Esophagus squamous epithelium (tissue), 5 donors: ENCODE measurements at regions not wholly inside any gene's neighbourhood (a gene's known extent, or its start where the extent isn't known, plus 50 kb on each side); places are given as distances from the start of the nearest gene placed in this dataset.

Source experiments
- DNase-seq: peaks from one replicate; lab custom pipeline; 2025; lab: John Stamatoyannopoulos, UW
- H3K27ac ChIP-seq, 4 donors: fragments of 200-600 bp; sonication (generic); one replicate each; pipeline ENCODE4 v1.5.1; 2016 to 2019; ENCODE audit warnings: mild to moderate bottlenecking in 1 of 4
- H3K27me3 ChIP-seq, 4 donors: fragments of 200-600 bp; sonication (generic); 1 replicate in 3 of 4; 2 replicates in 1 of 4; pipeline versions ENCODE4 v1.5.1 to v1.6.0; 2017 to 2021; ENCODE audit warnings: antibody characterized with exemption in 1 of 4
- H3K36me3 ChIP-seq, 3 donors: fragments of 200-600 bp; sonication (generic); one replicate each; pipeline ENCODE4 v1.5.1; 2016 to 2019
- H3K4me1 ChIP-seq, 3 donors: fragments of 200-600 bp; sonication (generic); one replicate each; pipeline ENCODE4 v1.5.1; 2017 to 2019
- H3K4me3 ChIP-seq, 4 donors: fragments of 200-600 bp; sonication (generic); 1 replicate in 3 of 4; 2 replicates in 1 of 4; pipeline ENCODE4 v1.5.1; 2016 to 2019; ENCODE audit warnings: mild to moderate bottlenecking in 2 of 4, moderate library complexity in 1 of 4
- H3K9me3 ChIP-seq, 3 donors: fragments of 200-600 bp; sonication (generic); one replicate each; pipeline ENCODE4 v1.5.1; 2016 to 2019
- POLR2A ChIP-seq, 4 donors: fragments of 450-650 bp; IDR thresholded peaks; one replicate each; pipeline ENCODE4 v1.6.1; 2017; ENCODE audit warnings: antibody characterized with exemption in 4 of 4, mild to moderate bottlenecking in 4 of 4, moderate library complexity in 3 of 4
- WGBS, 2 donors: methylation state at CpG; one replicate each; pipeline ENCODE4 v1.1.5; 2018; 5-methylcytosine and 5-hydroxymethylcytosine counted together
- intact Hi-C: fragments of 100-400 bp; cut with DNase I; formaldehyde crosslinking; loops from one replicate; pipeline ENCODE4 v1.15.0; 2022
- TF ChIP-seq, protein P1 (sequence below), 6 experiments: fragments of 450-650 bp in 4 of 6; fragments of 200-600 bp in 2 of 6; sonication (generic) in 2 of 6; IDR thresholded peaks; one replicate each; pipeline ENCODE4 v1.5.1; 2016 to 2019; ENCODE audit warnings: antibody characterized with exemption in 6 of 6, mild to moderate bottlenecking in 4 of 6, moderate library complexity in 4 of 6
- donor health status: DM: yes; HTN: yes; CAD: no.

DNA sequence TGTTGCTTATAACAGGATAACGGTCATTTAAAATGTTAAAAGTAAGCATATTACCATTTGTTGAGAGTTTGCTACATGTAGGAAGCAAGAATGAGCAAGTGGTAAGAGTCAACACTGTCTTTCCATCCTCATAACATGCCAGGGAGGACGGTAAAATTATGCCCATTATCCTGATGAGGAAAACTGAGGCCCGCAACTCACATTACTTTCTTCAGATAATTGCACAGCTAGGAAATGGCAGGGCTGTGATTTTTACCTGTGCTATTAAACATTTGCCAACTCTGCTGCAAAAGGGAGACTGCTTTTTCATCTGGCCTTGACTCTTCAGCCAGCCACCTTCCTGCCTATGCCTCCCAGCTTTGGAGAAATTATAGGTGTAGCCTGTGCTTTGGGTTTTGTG lies 79.8 kb upstream of the BOD1 start:
- Histone ChIP-seq H3K4me3 (no peak overlapping the region), H3K27me3 (no peaks in the 10 kb centered on the region), H3K36me3 (no peaks in the 10 kb centered on the region), H3K9me3 (no peaks in the 10 kb centered on the region), H3K4me1 (no peaks in the 10 kb centered on the region), H3K27ac (no peak overlapping the region)
- WGBS, 2 donors, result 87 to 94% methylated on average over 3 of the region's 3 CpGs
- no peak for DNase-seq
- intact Hi-C loops, result no loop called here
- TF ChIP-seq POLR2A (IDR thresholded peaks at IDR 0.05), result no peak
- TF ChIP-seq, protein P1, sequence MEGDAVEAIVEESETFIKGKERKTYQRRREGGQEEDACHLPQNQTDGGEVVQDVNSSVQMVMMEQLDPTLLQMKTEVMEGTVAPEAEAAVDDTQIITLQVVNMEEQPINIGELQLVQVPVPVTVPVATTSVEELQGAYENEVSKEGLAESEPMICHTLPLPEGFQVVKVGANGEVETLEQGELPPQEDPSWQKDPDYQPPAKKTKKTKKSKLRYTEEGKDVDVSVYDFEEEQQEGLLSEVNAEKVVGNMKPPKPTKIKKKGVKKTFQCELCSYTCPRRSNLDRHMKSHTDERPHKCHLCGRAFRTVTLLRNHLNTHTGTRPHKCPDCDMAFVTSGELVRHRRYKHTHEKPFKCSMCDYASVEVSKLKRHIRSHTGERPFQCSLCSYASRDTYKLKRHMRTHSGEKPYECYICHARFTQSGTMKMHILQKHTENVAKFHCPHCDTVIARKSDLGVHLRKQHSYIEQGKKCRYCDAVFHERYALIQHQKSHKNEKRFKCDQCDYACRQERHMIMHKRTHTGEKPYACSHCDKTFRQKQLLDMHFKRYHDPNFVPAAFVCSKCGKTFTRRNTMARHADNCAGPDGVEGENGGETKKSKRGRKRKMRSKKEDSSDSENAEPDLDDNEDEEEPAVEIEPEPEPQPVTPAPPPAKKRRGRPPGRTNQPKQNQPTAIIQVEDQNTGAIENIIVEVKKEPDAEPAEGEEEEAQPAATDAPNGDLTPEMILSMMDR (IDR thresholded peaks at IDR 0.05), result no peak

DNA sequence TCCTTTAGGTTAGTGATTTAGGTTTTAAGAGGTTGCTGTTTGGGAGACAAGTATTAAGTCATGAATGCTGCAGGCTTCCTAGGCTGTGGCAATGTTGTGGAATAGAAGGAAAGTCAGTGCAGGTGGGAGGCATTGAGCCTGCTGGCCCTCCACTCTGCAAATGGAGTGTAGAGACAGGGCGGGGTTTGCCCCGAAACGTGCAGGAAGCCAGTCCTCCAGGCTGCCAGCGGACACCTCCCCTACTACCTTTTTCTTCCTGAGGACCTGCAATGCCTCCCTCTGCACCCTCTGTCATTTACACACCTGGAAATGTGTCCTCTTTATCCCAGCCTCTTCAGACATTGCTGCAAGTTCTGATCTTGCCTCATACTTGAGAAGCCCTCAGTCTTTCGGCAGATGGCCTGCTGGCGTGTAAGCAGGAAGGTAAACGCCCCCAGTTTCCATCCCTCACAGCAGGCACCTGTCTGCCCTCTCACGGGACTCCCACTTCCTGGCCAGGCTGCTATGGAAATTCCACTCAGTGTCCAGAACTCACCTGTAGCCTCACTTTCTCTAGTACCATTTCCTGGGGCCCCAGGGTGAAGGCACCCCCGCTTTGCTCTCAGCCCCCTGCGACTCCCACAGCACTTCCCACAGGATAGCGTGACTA lies 81.6 kb upstream of the BOD1 start:
- 60 to 64% methylated on average over 11 of the region's 11 CpGs for WGBS, 2 donors
- no peak for DNase-seq
- intact Hi-C loops, result no loop called here

DNA sequence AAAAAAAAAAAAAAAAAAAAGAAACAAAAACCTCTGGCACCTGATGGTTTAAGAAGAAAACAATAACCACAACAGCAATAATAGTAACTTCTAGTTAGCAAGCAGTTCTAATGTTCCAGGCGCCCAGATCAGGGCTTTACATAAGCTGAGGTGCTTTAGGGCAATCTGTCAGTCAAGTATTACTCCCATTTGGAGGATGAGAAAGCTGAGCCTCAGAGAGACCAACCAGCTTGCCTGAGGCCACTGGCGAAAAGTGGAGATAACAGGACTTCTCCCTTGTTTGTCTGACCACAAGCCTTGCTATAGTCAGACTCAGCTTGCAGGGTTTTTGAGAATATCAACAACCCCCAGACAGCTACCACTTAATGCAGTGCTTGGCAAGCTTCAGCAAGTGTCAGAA lies 83.5 kb upstream of the BOD1 start:
- Histone ChIP-seq H3K4me3 (no peak overlapping the region), H3K4me1 (no peaks in the 10 kb centered on the region), H3K27ac (no peak overlapping the region), H3K9me3 (no peaks in the 10 kb centered on the region), H3K27me3 (no peaks in the 10 kb centered on the region), H3K36me3 (no peaks in the 10 kb centered on the region)
- DNase-seq, result no peak
- no peak for TF ChIP-seq POLR2A (IDR thresholded peaks at IDR 0.05)
- TF ChIP-seq, protein P1 (IDR thresholded peaks at IDR 0.05), result no peak
- intact Hi-C loops, result no loop called here
- 60 to 100% methylated on average over 2 of the region's 2 CpGs for WGBS, 2 donors

More for the DNA sequence above, 81.6 kb upstream of the BOD1 start:
- Histone ChIP-seq H3K27me3 (no peaks in the 10 kb centered on the region), H3K27ac (no peak overlapping the region), H3K9me3 (no peaks in the 10 kb centered on the region), H3K4me1 (no peaks in the 10 kb centered on the region), H3K4me3 (no peak overlapping the region), H3K36me3 (no peaks in the 10 kb centered on the region)
- no peak for TF ChIP-seq POLR2A (IDR thresholded peaks at IDR 0.05)
- TF ChIP-seq, protein P1 (IDR thresholded peaks at IDR 0.05), result no peak

DNA sequence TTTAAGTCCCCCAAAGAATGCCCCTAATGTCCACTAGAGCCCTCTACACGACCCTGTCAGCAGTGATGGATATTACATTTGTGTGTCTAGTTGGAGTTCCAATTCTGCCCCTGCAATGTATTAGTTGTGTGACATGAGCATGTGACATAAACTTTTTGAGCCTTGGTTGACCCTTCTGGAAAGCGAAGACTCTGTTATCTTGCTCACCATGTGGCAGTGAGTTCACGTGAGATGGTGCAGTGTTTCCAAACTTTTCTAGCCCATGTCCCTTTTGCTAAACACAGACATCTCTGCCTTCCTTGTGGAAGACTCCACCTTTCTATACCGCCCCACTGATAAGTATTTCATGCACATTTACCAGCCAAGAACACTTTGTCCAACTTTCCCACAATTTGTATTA lies 87.0 kb upstream of the BOD1 start:
- no peaks in the 10 kb centered on the region for H3K36me3 ChIP-seq
- no peaks in the 10 kb centered on the region for H3K9me3 ChIP-seq
- TF ChIP-seq, protein P1 (IDR thresholded peaks at IDR 0.05), result no peak
- TF ChIP-seq POLR2A (IDR thresholded peaks at IDR 0.05), result no peak
- H3K4me1 ChIP-seq, result peaks cover 0 to 10% (median 0%) of the 10 kb centered on the region in 3 donors
- H3K27ac ChIP-seq, result no peak overlapping the region
- no peak overlapping the region for H3K4me3 ChIP-seq
- intact Hi-C loops, result no loop called here
- WGBS, 2 donors, result 69 to 74% methylated on average over 4 of the region's 4 CpGs
- no peaks in the 10 kb centered on the region for H3K27me3 ChIP-seq
- no peak for DNase-seq

DNA sequence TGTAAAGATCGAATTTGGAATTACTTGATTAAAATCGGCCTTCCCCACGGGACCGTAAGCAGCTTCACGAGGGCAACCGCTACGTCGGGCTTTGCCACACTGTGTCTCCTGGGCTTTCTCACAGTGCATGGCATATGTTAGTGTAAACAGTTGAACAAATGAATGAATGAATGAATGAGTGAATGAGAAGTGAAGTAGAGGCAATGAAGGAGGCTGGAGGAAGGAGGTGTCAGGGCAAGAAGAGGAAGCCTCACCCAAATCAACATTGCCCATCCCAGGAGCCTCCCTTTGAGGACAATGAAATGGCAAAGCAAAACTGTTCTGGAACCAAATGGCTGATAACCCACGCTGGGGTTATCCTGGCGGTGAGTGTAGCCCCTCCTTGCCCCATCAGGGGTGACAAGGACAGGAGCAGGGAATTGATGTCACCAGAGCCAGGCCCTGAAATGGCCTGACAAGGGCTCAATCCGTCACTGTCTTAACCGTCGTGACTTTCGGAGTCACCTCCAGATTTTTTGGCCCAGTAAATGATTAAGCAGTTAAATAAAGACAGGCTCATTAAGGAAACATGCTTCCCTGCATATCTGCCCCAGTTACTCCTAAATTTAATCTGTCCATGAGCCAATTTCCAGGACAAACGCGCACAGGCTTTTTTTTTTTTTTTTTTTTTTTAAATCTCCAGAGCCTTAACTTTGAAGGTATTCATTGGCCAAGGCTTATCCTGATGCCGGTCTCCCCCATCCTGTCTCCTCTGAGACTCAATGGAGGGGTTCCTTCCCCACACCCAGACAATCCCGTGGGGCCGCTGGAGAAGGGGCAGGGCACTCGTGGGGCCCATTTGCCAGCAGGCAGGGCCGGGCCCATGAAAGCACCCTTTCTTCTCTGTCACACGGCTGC lies 88.4 kb upstream of the BOD1 start:
- Histone ChIP-seq H3K4me1 (peaks cover 0 to 10% (median 0%) of the 10 kb centered on the region in 3 donors), H3K27me3 (no peaks in the 10 kb centered on the region), H3K9me3 (no peaks in the 10 kb centered on the region), H3K27ac (no peak overlapping the region), H3K36me3 (no peaks in the 10 kb centered on the region), H3K4me3 (no peak overlapping the region)
- intact Hi-C loops, result no loop called here
- DNase-seq, result no peak
- 78 to 81% methylated on average over 21 to 22 of the region's 22 CpGs for WGBS, 2 donors
- no peak for TF ChIP-seq POLR2A (IDR thresholded peaks at IDR 0.05)
- TF ChIP-seq, protein P1 (IDR thresholded peaks at IDR 0.05), result no peak
